Heart right ventricle (tissue), 16 donors: ENCODE measurements at regions not wholly inside any gene's neighbourhood (a gene's known extent, or its start where the extent isn't known, plus 50 kb on each side); places are given as distances from the start of the nearest gene placed in this dataset.

Source experiments
- ATAC-seq, 8 donors: fragments of 200-7000 bp; cut with Tn5 transposase; one replicate each; pipeline ENCODE4 v1.9.1; 2020; ENCODE audit warnings: mild to moderate bottlenecking in 8 of 8, moderate library complexity in 8 of 8, moderate number of reproducible peaks in 1 of 8
- DNase-seq, 2 donors: peaks; one replicate each; pipeline ENCODE4 v3.0.0-alpha.2; 2020
- H3K27ac ChIP-seq, 10 donors: fragments of 200-600 bp; sonication (generic) in 2 of 10; one replicate each; pipeline versions ENCODE4 v1.5.0 to v1.8.0; 2020 to 2022; ENCODE audit warnings: mild to moderate bottlenecking in 3 of 10
- H3K27me3 ChIP-seq, 7 donors: fragments of 200-600 bp; one replicate each; pipeline ENCODE4 v1.8.0; 2021 to 2022; ENCODE audit warnings: mild to moderate bottlenecking in 2 of 7
- H3K36me3 ChIP-seq, 9 donors: fragments of 200-600 bp; sonication (generic) in 1 of 9; one replicate each; pipeline versions ENCODE4 v1.5.0 to v1.8.0; 2020 to 2022; ENCODE audit warnings: mild to moderate bottlenecking in 2 of 9
- H3K4me1 ChIP-seq, 9 donors: fragments of 200-600 bp; sonication (generic) in 1 of 9; one replicate each; pipeline versions ENCODE4 v1.5.0 to v1.8.0; 2020 to 2022; ENCODE audit warnings: mild to moderate bottlenecking in 4 of 9
- H3K4me3 ChIP-seq, 10 donors: fragments of 200-600 bp; sonication (generic) in 2 of 10; one replicate each; pipeline versions ENCODE4 v1.5.0 to v1.8.0; 2020 to 2022; ENCODE audit warnings: mild to moderate bottlenecking in 7 of 10, moderate library complexity in 2 of 10
- H3K9me3 ChIP-seq, 11 donors: fragments of 200-600 bp in 10 of 11; sonication (generic) in 2 of 11; one replicate each; pipeline versions ENCODE4 v1.5.0 to v1.8.0; 2013 to 2022; ENCODE audit warnings: mild to moderate bottlenecking in 2 of 11, control low read depth in 1 of 11, moderate library complexity in 1 of 11
- CTCF ChIP-seq, 9 donors: fragments of 200-600 bp; sonication (generic) in 2 of 9; IDR thresholded peaks; one replicate each; pipeline versions ENCODE4 v1.5.0 to v1.8.0; 2021 to 2022; ENCODE audit warnings: antibody characterized with exemption in 9 of 9, mild to moderate bottlenecking in 5 of 9, moderate library complexity in 1 of 9
- WGBS, 2 donors: extraction: QIAGEN DNeasy Blood & Tissue Kit; methylation state at CpG; one replicate each; pipeline ENCODE4 v1.1.7; 2013; ENCODE audit warnings: inconsistent platforms in 1 of 2; 5-methylcytosine and 5-hydroxymethylcytosine counted together
- intact Hi-C, 10 donors: fragments of 100-400 bp; cut with DNase I; formaldehyde crosslinking; loops; one replicate each; pipeline versions ENCODE4 v1.11.1 to v1.14.2; 2022
- donor health status: Arrhythmogenic right ventricular cardiomyopathy.
- donor health status: ischemic (EF 13 %, LVEDD 7.1; RV severe dilation, severe dysfunction).
- donor health status: healthy with polysubstance abuse.
- donor health status: DM: no; HTN: yes; CAD: no.
- donor health status: DM: no; HTN: no; CAD: no.
- donor health status: ischemic (EF 25% LVEDD 6.9; RV normal size, moderate dysfunction).
- donor health status: ischemic (EF 25% LVEDD 5.7; RV mildly dilated, moderate dysfunction).
- donor health status: healthy.
- donor health status: DM: yes; HTN: yes; CAD: no.
- donor health status: Ischemic cardiomyopathy.
- donor health status: ischemic (EF 35%, LVEDD 5.7; RV mildly dilated, moderate dysfunction).
- donor health status: nonischemic (EF 11% LVEDD 7.7; RV severe dilation, severe dysfunction).
- donor health status: DM: yes; HTN: yes; CAD: no.
- donor health status: PGD.
- donor health status: ischemic (EF 29% LVEDD 5.4; RV normal size, mild dysfunction).
- donor health status: nonischemic (EF 23%, LVEDD 6.1; RV moderate dilation, normal function).

DNA sequence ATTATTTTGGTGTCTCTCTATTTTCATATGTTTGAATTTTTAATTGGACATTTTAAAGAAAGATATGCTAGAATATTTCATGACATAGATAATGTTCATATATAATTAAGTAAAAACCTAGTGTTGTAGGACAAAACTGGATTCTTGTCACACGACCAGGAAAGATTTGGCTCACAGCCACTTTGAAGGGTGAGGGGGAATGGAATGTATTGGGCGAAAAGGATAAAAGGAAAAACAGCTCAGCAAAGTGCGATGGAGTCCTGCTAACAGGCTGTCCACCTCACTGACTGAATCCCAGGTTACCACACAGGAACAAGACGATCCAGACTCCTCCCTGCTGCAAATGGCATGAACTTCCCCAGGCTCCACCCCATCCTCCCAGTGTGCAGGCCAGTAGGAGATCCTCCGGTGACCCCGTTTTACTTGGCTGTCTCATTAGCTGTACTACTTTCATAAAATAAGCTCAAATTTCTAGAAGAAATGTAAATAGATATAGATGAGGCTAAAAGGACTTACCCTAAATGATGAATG is 186.2 kb downstream of the CD47 start:
- H3K36me3 ChIP-seq = no peaks in the 10 kb centered on the region
- peaks cover 0 to 4% (median 0%) of the 10 kb centered on the region in 9 donors for H3K4me1 ChIP-seq
- no peak overlapping the region for H3K27ac ChIP-seq
- 31 to 40% methylated on average over 6 of the region's 6 CpGs for WGBS, 2 donors
- H3K27me3 ChIP-seq = no peaks in the 10 kb centered on the region
- ATAC-seq = no peak
- no peak overlapping the region for H3K4me3 ChIP-seq
- DNase-seq = no peak
- intact Hi-C loops = no loop called here
- no peak for TF ChIP-seq CTCF (IDR thresholded peaks at IDR 0.05)
- H3K9me3 ChIP-seq = no peaks in the 10 kb centered on the region

GRCh38 chr3:107899990-107900651 is 190.7 kb downstream of the CD47 start:
- no peak overlapping the region for H3K27ac ChIP-seq
- WGBS, 2 donors = 74 to 82% methylated on average over 4 of the region's 4 CpGs
- no peaks in the 10 kb centered on the region for H3K9me3 ChIP-seq
- peaks cover 0 to 32% (median 13%) of the 10 kb centered on the region in 7 donors for H3K27me3 ChIP-seq
- H3K4me1 ChIP-seq = peaks cover 0 to 4% (median 0%) of the 10 kb centered on the region in 9 donors
- no peak for TF ChIP-seq CTCF (IDR thresholded peaks at IDR 0.05)
- intact Hi-C loops = no loop called here
- H3K4me3 ChIP-seq = no peak overlapping the region
- DNase-seq (no peak), ATAC-seq (no peak)
- H3K36me3 ChIP-seq = no peaks in the 10 kb centered on the region

DNA sequence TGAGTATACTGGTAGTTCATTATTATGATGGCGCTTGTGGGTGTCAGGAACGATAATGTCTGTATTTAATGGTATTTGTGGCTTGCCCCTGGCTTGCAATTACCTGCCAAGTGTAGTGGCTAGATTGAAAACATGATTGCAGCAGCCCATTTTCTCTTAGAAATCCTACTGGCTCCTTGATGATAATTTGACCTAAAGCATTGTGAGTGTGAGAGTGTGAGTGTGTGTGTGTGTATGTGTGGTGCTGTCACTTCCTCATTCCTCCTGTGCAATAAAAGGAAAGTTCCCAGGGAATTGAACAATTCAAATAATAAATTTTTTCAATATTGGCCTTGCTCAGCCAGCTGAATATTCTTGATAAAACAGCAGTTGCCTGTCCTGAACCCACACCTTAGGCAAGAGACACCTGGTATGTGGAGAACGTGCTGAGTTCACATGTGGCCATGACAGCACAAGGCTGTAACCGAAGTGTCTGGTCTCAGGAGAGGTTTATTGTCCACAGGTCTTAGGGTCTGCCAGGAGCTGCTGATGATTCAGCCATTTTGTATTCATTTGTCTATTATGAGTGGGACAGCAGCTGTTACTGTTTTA is 193.3 kb downstream of the CD47 start:
- Histone ChIP-seq H3K4me1 (no peaks in the 10 kb centered on the region), H3K4me3 (no peak overlapping the region), H3K27me3 (peaks cover 0 to 53% (median 24%) of the 10 kb centered on the region in 7 donors), H3K27ac (no peak overlapping the region), H3K36me3 (no peaks in the 10 kb centered on the region), H3K9me3 (no peaks in the 10 kb centered on the region)
- ATAC-seq (no peak), DNase-seq (no peak)
- 70 to 73% methylated on average over 4 of the region's 4 CpGs for WGBS, 2 donors
- no peak for TF ChIP-seq CTCF (IDR thresholded peaks at IDR 0.05)
- intact Hi-C loops = no loop called here

DNA sequence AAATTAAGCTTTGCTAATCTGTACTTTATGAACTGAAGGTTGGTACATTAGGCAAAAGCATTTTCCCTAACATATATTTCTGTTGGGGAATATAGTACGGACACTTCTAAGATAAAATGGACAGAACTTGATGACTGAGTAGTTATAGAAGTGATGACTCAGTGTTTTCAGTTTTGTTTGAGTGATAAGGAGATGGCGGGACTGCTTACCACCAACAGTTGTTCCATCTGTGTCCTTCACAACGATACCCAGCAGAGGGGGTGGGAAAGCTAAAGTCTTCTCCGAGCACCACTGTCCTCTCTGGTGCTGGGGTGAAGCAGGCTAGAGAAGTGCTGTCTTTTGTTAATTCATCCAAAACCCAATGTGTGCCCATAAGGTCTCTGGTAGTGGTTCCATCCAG is 195.8 kb downstream of the CD47 start:
- Histone ChIP-seq H3K27ac (no peak overlapping the region), H3K4me3 (no peak overlapping the region), H3K27me3 (peaks cover 0 to 53% (median 27%) of the 10 kb centered on the region in 7 donors), H3K36me3 (no peaks in the 10 kb centered on the region), H3K9me3 (no peaks in the 10 kb centered on the region), H3K4me1 (no peaks in the 10 kb centered on the region)
- 86 to 93% methylated on average over 4 of the region's 4 CpGs for WGBS, 2 donors
- no peak for TF ChIP-seq CTCF (IDR thresholded peaks at IDR 0.05)
- ATAC-seq (no peak), DNase-seq (no peak)
- intact Hi-C loops = no loop called here
